Stimulated activated CD8-positive, alpha-beta memory T cell treated with anti-CD3 and anti-CD28 coated beads, Interleukin-7, amount 100 ng/mL, for 48 hours (primary cell): ENCODE measurements at regions not wholly inside any gene's neighbourhood (a gene's known extent, or its start where the extent isn't known, plus 50 kb on each side); places are given as distances from the start of the nearest gene placed in this dataset.

Experiments
- DNase-seq, 2 donors: peaks; one replicate each; pipeline ENCODE4 v3.0.0-alpha.2; 2020; ENCODE audit warnings: low read depth in 1 of 2; ENCODE audit errors: extremely low read depth in 1 of 2

- DNase-seq, result no peak
Measured at GRCh38 chr13:21814604-21815003, 143.7 kb downstream of the FGF9 start.

- no peak for DNase-seq
Measured at GRCh38 chr13:21817878-21818277, 147.0 kb downstream of the FGF9 start.

- no peak for DNase-seq
Measured at GRCh38 chr13:21822029-21822428, 151.2 kb downstream of the FGF9 start.

- DNase-seq, result no peak
Measured at GRCh38 chr13:21823416-21823815, 152.5 kb downstream of the FGF9 start.

GRCh38 chr13:21823949-21824348 is 153.1 kb downstream of the FGF9 start:
- DNase-seq, result no peak

- no peak for DNase-seq
Measured at GRCh38 chr13:21825186-21825585, 154.3 kb downstream of the FGF9 start.

- DNase-seq, result no peak
Measured at GRCh38 chr13:21825801-21826200, 154.9 kb downstream of the FGF9 start.

GRCh38 chr13:21826214-21827015 is 155.5 kb downstream of the FGF9 start:
- no peak for DNase-seq

GRCh38 chr13:21831654-21832324 is 160.9 kb downstream of the FGF9 start:
- no peak for DNase-seq

- no peak for DNase-seq
Measured at GRCh38 chr13:21833921-21834320, 163.0 kb downstream of the FGF9 start.

GRCh38 chr13:21834521-21834920 is 163.6 kb downstream of the FGF9 start:
- DNase-seq, result no peak

GRCh38 chr13:21837288-21837687 is 166.4 kb downstream of the FGF9 start:
- DNase-seq, result no peak

- no peak for DNase-seq
Measured at GRCh38 chr13:21837841-21838551, 167.1 kb downstream of the FGF9 start.

GRCh38 chr13:21846605-21847004 is 175.7 kb downstream of the FGF9 start:
- DNase-seq, result no peak

- DNase-seq, result no peak
Measured at GRCh38 chr13:21849323-21849722, 178.4 kb downstream of the FGF9 start.

- no peak for DNase-seq
Measured at GRCh38 chr13:21850013-21851006, 179.4 kb downstream of the FGF9 start.

GRCh38 chr13:21852043-21852442 is 181.2 kb downstream of the FGF9 start:
- DNase-seq, result no peak

- DNase-seq, result no peak
Measured at GRCh38 chr13:21853779-21854178, 182.9 kb downstream of the FGF9 start.

GRCh38 chr13:21868823-21869222 is 197.9 kb downstream of the FGF9 start:
- no peak for DNase-seq

GRCh38 chr13:21871382-21871781 is 200.5 kb downstream of the FGF9 start:
- DNase-seq, result no peak

GRCh38 chr13:21871919-21872318 is 201.0 kb downstream of the FGF9 start:
- DNase-seq, result no peak
